Umbilical cord (tissue), 1 donor: ENCODE measurements at regions not wholly inside any gene's neighbourhood (a gene's known extent, or its start where the extent isn't known, plus 50 kb on each side); places are given as distances from the start of the nearest gene placed in this dataset.
"Not testable (repeated sequence)": the region's sequence is repeated elsewhere in the genome, so short reads cannot be mapped to it uniquely, and the experiment has no call there.

Source experiments
- DNase-seq: peaks from one replicate; pipeline ENCODE4 v3.0.0-alpha.2; 2015; ENCODE audit warnings: low spot score

DNA sequence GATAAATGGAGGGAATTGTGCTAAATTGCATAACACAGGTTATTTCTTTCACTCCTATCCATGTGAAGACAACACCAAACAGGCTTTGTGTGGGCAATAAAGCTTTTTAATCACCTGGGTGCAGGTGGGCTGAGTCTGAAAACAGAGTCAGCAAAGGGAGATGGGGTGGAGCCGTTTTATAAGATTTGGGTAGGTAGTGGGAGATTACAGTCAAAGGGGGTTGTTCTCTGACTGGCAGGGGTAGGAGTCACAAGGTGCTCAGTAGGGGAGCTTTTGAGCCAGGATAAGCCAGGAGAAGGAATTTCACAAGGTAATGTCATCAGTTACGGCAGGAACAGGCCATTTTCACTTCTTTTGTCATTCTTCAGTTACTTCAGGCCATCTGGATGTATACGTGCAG lies 358.8 kb upstream of the LRP1B start:
- DNase-seq = not testable (repeated sequence)

DNA sequence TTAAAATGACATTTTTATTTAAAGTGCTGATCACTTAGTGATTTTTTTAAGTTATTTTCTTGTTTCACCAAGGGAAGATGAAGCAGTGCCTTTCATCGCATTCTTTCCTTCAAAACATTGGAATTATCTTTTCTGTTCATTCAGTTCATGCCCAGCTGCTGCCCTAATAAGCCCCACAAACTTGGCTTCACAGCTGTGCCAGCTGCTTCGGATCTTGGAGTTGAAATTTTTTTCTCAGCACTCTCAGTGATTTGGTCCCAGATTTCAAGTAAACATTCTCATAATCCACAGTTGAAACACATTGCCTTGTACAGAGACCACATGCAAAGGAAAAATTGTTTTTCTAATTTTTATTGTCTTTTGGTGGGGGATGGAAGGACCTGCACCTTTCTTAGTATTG lies 353.3 kb upstream of the LRP1B start:
- no peak for DNase-seq

DNA sequence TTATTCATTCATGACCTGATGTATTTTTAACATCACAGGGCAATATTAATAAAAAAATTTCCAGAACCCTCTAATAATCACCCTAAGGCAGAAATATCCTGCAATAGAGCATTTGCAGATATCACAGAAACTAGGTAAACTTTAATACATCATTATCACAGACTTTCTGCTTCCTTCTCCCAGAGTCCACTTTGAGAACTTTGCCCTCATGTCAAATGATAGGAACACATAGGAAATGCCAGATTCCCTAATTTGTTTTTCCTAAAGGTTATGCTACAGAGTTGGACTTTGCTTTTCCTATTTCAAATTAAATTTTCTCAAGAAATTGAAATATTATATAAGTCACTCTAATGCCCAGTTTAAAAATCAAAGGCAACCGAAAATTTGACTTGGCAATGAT lies 352.8 kb upstream of the LRP1B start:
- no peak for DNase-seq

DNA sequence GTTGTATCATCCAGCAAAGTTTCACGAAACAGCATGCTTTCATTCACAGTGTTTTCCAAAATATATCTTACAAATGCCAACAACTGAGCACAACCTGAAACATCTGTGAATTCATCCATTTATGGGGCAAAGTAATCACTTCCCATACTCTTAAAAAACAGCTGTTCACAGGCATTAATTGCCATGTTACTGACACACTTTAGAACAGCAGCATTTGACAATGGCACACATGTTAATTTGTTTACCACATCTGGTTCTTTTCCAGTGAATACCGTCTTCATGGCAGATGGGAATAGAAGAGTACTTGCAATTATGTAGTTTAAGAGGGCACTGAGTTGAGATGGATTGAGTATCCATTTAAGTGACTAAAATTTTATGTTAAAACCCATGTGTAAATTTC lies 347.4 kb upstream of the LRP1B start:
- DNase-seq = no peak

DNA sequence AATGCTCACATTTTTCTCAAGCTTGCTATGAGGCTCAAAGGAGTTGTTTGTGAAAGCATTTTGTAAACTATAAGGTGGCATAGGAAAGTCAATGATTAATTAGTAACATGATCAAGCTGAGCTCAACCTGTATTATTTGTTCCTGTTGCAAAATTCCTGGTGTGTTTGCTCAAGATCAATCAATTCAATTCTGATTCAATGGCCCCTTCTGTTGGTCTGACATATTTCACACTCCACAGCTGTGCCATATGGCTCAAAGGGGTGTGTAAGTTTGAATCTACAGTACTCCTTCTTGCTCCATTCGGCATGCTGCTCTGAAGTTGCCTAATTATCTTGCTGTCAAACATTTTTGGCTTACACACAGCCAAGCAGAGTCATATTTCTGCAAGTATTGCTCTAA lies 341.6 kb upstream of the LRP1B start:
- DNase-seq = no peak

DNA sequence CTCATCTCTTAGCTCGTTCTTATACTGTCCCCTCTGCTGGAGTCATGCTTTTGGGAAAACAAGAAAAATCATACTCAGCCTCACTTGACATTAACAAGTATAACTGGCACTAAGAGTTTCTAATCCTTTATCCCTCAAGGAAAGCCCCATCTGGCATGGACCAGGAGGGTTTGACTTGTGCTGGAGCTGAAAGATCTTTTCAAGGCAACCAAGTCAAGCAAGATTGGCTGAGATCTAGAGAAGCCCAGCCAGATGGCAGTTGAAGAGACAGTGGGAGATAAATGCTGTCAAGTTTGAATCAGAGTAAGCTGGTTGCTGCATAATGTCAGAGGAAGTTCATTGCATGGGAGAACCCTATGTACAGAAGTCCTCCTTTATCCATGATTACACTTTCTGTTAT lies 336.5 kb upstream of the LRP1B start:
- no peak for DNase-seq

DNA sequence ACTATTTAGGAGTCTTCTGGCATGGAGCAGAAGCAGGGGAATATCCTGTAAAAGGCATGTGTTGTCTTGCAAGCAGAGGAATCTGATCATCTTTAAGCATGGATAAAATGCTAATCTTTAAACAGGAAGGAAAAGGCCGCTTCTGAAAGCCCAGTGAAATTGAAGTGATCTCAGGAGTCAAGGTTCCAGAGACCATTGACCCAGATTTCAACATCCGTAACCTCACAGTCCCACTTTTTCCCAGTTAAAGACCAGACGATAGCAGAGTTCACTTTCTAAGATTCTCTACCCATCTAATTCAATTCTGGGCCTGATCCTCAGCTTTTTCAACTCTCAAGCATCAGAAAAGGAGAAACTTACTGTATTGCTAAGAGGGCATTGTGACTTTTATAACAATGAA lies 332.2 kb upstream of the LRP1B start:
- no peak for DNase-seq

DNA sequence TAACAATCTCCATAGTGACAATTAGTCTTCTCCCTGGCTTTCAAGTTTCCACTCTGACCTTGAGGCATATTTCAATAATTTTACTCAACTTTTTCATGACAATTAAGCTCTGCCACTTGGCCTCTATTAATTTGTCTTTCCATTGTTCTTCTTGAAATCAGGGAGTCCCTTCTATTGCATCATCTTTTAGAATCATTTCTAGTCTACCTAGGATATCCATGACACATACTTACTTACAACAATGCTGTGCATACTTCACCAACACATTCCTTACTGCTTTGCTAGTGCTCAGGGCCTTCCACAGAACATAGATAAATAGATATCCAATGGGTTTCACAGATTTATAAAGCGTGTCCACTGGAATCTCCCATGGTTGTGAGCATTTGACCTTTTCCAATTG lies 331.5 kb upstream of the LRP1B start:
- no peak for DNase-seq

DNA sequence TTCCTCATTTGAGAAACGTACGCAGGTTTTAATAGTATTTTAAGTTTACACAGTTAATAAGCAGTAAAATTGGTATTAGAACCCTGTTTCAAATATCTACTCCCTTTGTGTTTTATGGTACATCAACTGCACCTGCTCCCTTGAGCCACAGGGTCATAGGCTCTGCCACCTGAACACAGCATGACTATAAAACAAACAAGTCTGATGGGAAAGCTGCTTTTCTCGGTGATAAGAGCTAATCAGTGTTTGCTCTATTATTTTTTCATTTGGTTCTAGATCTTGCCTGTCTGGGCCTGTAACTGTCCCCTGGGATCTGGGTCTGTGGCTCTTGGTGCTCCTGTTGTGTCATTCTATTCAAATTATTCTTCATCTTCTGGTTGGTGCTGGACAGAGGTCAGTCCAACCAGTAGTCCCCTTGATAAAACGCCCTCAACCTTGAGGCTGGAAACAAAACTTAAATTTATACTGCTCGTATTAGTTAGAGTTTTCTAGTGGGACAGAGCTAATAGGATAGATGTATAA lies 314.8 kb upstream of the LRP1B start:
- DNase-seq = no peak

DNA sequence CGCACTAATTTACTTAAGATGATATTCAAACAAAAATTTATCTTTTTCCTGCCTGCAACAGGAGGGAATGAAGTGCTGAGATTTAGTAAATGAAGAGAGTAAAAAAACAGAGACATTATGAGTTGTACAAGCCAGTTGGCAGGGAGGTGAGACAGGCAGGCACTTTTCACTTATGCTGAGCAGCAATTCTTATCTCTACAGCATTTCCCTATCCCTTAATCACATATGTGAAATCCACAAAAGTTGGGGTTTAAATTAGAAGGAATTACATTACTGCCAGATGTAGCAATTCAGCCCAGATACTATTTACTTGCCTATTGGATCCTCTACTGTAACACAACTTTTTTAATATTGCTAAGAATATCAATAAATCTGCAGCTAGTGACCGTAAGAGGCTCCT lies 314.2 kb upstream of the LRP1B start:
- DNase-seq = no peak

DNA sequence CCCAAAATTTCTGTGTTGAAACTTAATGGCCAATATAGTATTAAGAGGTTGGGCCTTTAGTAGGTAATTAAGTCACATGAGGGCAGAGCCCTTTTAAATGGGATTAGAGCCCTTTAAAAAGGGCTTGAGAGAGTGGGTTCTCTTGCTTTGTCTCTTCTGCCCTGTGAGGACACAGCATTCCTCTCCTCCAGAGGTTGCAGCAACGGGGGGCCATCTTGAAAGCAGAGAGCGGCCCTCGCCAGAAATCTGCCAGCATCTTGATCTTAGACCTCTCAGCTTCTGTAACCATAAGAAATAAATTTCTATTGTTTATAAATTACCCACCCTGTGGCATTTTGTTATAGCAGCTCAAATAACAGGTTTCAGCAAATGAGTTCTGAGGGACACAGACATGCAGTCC lies 305.0 kb upstream of the LRP1B start:
- no peak for DNase-seq

DNA sequence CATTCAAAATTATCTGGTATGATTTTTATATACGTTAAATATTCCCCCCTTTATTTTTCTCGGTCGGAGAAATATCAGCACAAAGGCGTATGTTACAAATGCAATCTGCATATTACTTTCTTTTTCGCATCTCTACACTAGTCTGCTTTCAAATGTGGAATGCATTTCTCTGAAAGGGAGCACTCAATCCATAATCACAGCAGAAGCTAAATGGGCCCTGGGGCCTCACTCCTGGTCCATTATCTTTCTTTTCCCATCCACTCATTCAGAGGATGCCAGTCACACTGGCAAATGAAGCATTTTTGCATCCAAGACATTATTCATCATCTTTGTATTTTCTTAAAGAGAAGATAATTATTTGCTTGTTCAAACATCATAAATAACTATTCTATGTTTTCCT lies 295.2 kb upstream of the LRP1B start:
- no peak for DNase-seq

DNA sequence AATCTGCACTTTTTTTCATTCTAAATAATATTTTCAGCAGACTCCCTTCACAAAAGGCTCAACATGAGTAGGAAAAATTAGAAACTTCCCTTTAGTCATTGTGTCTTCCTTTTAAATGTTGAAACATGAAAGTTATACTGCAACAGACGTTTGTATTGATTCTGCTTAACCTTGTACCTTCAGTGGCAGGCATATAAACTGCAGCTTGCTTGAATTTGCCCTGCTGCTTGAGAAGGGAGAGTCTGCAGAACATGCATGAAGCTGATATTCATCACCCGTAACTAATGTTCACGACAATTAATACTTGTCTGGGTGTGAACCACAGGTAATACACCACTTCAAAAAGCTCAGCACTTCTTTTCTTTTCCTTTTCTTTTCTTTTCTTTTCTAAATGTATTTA lies 294.7 kb upstream of the LRP1B start:
- DNase-seq = no peak

DNA sequence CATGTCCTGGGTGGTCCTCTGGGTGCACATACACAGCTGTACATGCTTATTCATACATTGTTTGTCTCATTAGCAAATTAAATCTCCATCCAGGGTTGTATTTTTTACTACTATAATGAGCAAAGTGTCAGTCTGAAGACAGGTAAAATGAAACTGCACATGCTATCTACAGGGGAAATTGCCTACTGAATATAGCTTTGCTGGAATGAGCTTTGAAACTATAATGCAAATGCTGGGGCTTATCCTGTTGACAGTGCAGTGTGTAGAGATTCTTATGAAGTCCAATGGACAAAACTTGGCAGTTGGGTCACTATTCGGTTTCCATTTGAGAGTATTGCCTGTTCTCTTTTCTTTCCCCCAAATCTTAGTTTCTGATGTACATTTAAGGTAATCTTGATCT lies 292.8 kb upstream of the LRP1B start:
- DNase-seq = no peak

DNA sequence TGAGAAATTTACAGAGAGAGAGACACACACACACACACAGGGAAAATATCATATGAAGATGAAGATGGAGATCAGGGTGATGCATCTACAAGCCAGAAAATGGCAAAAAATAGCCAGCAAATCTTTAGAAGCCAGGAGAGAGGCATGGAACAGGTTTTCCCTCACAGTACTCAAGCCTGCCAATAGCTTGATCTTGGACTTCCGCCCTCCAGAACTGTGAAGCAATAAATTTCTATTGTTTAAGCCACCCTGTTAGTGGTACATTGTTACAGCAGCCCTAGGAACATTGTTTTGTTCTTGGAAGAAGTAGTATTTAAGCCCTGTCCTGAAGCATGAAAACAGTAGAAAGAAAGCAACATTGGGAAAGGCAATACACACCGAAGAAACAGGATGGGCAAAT lies 292.0 kb upstream of the LRP1B start:
- no peak for DNase-seq

DNA sequence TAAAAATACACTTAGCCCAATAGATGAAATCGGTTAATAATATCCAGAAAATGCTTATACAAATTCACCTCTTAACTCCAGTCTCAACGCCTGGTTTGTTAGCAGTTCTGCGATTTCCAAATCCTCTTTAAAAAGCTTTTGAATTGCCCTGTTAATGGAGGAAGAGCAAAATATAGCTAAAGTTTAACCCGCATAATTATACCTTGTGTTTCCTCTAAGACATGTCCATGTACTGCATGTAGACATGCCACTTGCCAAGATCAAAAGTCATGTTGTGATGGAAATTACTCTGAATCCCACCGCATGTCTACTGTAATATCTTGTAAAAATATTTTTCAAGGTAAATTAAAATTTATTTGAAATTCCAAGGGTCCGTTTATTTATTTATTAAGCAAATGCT lies 291.2 kb upstream of the LRP1B start:
- DNase-seq = no peak

DNA sequence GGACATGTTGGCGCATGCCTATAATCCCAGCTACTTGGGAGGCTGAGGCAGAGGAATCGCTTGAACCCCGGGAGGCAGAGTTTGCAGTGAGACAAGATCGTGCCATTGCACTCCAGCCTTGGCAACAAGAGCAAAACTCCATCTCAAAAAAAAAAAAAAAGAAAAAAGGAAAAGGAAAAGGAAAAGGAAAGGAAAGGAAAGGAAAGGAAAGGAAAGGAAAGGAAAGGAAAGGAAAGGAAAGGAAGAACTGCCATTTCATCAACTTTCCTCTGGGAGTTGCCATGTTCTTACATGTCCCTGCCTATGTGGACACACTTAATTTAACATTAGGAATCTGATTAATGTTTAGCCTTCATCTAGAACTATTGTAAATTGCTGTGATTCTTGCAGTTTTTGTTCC lies 287.9 kb upstream of the LRP1B start:
- not testable (repeated sequence) for DNase-seq

DNA sequence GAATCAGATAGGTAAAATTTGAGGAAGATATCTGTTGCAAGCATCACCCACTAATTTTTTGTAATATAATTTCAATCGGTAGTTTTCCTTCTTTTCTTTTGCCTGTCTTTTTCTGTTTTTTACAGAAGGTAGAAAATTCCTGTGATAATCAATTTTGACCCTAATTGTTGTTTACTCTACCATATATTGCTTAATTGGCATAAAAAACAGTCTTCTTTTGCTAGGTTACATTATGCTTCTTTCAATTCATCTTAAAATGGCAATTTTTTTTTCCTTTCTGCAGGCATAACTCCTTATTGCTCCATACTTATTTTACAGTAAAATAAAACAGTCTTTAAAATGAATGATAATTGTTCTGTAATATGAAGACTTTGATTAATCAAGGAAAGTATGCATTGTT lies 286.2 kb upstream of the LRP1B start:
- no peak for DNase-seq

DNA sequence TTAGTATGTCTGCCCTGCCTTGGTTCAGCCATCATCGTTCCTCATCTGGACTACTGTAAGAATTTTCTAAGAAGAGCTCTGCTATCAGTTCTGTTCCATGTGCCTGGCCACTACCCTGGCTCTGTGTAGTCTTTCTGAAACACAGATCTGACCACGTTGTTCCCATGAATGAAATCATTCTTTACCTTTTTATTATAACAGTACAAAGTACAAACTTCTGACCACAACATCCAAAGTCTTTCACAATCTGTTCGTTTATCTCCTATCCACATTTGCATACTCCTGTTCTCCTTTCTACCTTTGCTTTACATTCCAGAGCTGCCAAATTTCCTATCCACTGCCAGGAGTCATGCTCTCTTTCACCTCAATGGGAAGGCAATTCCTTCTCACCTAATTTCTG lies 284.6 kb upstream of the LRP1B start:
- no peak for DNase-seq

DNA sequence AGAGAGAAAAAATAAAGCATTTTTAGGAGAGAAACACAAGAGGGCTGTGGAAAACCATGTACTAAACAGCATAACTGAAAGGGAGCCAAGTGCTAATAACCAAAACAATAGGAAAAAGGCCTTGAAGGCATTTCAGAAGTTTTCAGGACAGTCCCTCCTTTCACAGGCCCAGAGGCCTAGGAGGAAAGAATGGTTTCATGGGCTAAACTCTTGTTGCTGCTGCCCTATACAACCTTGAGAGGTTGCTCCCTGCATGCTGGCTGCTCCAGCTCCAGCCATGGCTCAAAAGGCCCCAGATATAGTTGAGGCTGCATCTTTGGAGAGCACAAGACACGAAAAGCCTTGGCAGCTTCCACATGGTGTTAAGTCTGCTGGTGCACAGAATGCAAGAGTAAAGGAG lies 267.4 kb upstream of the LRP1B start:
- DNase-seq = no peak

DNA sequence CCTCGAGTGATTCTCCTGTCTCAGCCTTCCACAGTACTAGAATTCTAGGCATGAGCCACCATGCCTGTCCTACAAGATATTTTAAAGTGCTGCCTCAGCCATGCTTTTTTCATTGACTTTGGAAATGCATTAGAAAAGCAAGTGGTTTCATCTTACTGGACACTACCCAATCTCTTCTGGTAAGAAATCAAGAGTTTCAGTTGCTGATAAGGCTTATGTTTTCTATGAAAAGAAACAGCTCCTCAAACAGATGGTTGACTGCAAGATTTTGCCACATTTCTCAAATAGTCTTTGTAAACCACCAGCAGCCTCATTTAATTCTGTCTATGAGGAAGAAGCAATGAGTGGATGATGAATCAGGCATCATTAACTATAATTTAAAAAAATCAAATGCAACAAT lies 264.5 kb upstream of the LRP1B start:
- no peak for DNase-seq

DNA sequence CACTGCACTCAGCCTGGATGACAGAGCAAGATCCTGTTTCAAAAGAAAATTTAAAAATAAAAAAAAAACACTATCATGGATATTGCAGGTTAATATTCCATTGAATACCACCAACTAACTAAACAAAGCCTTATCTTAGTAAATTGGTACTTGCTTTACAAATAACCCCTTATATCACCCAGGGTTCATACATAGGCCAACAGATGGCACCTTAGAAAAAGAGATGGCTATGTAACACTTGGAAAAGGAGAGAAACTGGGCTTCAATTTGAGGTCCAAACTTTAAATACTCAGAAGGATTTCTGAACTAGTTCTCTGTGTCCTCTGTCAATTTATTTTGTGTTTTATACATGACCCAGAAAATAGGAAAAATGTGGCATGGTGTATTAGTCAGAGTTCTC lies 249.6 kb upstream of the LRP1B start:
- DNase-seq = no peak

DNA sequence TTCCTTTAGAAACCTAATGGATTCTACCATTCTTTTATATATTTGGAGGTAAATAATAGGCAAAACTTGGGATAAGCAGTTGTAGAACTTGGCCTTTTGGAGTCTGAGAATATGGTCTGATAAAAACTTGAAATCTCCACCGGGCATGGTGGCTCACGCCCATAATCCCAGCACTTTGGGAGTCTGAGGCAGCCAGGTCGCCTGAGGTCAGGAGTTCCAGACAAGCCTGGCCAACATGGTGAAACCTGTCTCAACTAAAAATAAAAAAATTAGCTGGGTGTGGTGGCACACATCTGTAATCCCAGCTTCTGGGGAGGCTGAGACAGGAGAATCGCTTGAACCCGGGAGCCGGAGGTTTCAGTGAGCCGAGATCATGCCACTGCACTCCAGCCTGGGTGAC lies 231.3 kb upstream of the LRP1B start:
- not testable (repeated sequence) for DNase-seq

DNA sequence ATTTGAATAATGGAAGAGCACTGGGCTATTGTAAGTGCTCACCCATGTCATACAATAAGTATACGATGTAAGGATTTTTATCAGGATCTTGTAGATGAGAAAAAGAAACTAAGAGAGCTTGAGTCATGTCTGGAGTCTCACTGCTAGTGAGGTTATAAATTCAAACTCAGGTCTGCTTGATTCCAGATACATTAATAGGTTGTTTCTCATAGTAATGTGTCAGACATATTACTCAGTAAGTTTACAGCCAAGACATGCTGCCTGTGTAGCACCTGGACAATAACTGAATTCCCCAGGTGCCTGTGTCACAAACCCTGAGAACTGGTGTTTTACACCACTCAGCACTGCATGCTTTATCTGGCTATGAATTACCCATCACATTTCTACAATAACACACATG lies 216.9 kb upstream of the LRP1B start:
- DNase-seq = no peak

DNA sequence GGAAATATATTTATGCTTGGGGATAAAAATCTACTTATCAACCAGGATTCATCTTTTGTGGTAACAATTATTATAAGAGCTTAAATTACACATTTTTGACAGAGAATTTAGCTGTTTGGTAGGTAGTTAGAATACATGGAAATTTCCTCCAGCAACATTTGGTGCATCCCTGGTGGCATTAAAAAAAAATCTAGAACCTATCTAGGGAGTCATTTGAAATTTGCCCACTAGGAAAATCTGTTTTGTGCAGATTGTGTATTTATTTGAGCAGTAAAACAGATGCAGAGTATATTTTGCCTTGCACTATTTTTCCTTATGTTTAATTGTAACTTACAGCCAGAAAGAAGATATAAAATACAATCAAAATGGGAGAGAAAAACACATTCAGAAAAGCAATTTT lies 208.4 kb upstream of the LRP1B start:
- no peak for DNase-seq
